ENCODE measurements at regions not wholly inside any gene's neighbourhood (a gene's known extent, or its start where the extent isn't known, plus 50 kb on each side); places are given as distances from the start of the nearest gene placed in this dataset.

DNA sequence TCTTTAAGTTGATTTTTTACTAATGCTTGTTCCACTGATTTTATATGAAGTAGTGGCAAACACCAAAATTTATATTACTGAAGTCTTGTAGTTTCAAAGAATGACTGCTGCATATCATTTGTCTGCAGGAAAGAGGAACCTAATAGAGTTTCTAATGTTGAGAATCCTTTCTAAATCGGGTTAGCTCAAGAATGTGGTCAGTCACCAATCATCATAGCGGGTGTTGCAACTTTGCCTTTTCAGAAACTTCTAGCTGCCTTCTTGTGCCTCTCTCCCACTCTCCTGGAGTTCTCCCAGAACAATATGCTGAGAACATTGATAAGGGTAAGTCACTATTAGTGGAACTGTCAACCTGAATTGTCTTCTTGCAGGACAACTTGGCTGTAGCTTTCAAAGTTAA, 524.8 kb upstream of the SORCS1 start:
- H3K27ac ChIP-seq (ENCODE audit: low read length): no peak overlapping the region
- no peaks in the 10 kb centered on the region; the same call in 1 of the 2 replicates for H3K9me3 ChIP-seq (ENCODE audit: control insufficient read depth, insufficient read depth, low read depth, low read length)
- ChIA-PET POLR2A (no interaction called here), CTCF (no interaction called here)
- DNase-seq (ENCODE audit: low read depth, low spot score) (no peak), ATAC-seq (no peak)
- no peaks in the 10 kb centered on the region for H3K36me3 ChIP-seq (ENCODE audit: control insufficient read depth, insufficient read depth, low read length)
- intact Hi-C loops (cut with micrococcal nuclease; ENCODE audit: unreplicated experiment): no loop called here
- TF ChIP-seq TCF7L2 (IDR thresholded peaks at IDR 0.05; ENCODE audit: low read depth, low read length) (no peak), SIN3A (IDR thresholded peaks at IDR 0.05; ENCODE audit: borderline replicate concordance, insufficient read depth, low read depth, low read length) (no peak), POLR2AphosphoS5 (IDR thresholded peaks at IDR 0.05; ENCODE audit: low read depth, low read length) (no peak)
- TF ChIP-seq, protein P1, sequence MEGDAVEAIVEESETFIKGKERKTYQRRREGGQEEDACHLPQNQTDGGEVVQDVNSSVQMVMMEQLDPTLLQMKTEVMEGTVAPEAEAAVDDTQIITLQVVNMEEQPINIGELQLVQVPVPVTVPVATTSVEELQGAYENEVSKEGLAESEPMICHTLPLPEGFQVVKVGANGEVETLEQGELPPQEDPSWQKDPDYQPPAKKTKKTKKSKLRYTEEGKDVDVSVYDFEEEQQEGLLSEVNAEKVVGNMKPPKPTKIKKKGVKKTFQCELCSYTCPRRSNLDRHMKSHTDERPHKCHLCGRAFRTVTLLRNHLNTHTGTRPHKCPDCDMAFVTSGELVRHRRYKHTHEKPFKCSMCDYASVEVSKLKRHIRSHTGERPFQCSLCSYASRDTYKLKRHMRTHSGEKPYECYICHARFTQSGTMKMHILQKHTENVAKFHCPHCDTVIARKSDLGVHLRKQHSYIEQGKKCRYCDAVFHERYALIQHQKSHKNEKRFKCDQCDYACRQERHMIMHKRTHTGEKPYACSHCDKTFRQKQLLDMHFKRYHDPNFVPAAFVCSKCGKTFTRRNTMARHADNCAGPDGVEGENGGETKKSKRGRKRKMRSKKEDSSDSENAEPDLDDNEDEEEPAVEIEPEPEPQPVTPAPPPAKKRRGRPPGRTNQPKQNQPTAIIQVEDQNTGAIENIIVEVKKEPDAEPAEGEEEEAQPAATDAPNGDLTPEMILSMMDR (IDR thresholded peaks at IDR 0.05): no peak
- TF ChIP-seq, protein P2, sequence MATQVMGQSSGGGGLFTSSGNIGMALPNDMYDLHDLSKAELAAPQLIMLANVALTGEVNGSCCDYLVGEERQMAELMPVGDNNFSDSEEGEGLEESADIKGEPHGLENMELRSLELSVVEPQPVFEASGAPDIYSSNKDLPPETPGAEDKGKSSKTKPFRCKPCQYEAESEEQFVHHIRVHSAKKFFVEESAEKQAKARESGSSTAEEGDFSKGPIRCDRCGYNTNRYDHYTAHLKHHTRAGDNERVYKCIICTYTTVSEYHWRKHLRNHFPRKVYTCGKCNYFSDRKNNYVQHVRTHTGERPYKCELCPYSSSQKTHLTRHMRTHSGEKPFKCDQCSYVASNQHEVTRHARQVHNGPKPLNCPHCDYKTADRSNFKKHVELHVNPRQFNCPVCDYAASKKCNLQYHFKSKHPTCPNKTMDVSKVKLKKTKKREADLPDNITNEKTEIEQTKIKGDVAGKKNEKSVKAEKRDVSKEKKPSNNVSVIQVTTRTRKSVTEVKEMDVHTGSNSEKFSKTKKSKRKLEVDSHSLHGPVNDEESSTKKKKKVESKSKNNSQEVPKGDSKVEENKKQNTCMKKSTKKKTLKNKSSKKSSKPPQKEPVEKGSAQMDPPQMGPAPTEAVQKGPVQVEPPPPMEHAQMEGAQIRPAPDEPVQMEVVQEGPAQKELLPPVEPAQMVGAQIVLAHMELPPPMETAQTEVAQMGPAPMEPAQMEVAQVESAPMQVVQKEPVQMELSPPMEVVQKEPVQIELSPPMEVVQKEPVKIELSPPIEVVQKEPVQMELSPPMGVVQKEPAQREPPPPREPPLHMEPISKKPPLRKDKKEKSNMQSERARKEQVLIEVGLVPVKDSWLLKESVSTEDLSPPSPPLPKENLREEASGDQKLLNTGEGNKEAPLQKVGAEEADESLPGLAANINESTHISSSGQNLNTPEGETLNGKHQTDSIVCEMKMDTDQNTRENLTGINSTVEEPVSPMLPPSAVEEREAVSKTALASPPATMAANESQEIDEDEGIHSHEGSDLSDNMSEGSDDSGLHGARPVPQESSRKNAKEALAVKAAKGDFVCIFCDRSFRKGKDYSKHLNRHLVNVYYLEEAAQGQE (IDR thresholded peaks at IDR 0.05; ENCODE audit: insufficient read depth in 1 of 2, low read depth in 2 of 2, low read length in 1 of 2): no peak
- in situ Hi-C loops (cut with HindIII; ENCODE audit: low pct_unique_long_range_greater_than_20kb, low sequenced_read_pairs): no loop called here
- no TSS peak for BruUV-seq (replicated peaks)
- no peaks in the 10 kb centered on the region for H3K4me1 ChIP-seq (ENCODE audit: control insufficient read depth, insufficient read depth, low read length)
- no peaks in the 10 kb centered on the region for H3K27me3 ChIP-seq (ENCODE audit: control insufficient read depth, insufficient read depth, low read length)
- H3K4me3 ChIP-seq (ENCODE audit: low read depth in 2 of 2, low read length in 2 of 2): no peak overlapping the region

DNA sequence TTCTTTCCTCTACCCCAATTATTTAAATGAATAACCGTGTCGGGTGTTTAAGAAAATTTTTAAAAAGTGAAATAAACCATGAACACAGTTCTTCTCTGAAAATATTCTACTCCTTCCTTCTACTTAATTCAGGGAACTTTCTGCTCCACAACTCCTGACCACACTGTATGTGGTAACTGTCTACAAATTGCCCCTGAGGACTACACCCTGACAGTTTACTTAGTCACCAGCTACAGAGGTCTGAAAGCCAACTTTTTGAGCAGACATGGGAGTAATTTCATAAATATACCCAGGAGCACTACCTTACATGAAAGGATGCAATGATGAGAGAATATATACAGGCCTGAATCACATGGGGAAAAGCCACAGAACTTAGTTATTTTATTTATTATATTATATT, 523.2 kb upstream of the SORCS1 start:
- H3K36me3 ChIP-seq (ENCODE audit: control insufficient read depth, insufficient read depth, low read length): no peaks in the 10 kb centered on the region
- CTCF ChIA-PET: no interaction called here
- in situ Hi-C loops (cut with HindIII; ENCODE audit: low pct_unique_long_range_greater_than_20kb, low sequenced_read_pairs) (no loop called here), intact Hi-C loops (cut with micrococcal nuclease; ENCODE audit: unreplicated experiment) (no loop called here)
- no peaks in the 10 kb centered on the region; the same call in 1 of the 2 replicates for H3K9me3 ChIP-seq (ENCODE audit: control insufficient read depth, insufficient read depth, low read depth, low read length)
- no peak for TF ChIP-seq TCF7L2 (IDR thresholded peaks at IDR 0.05; ENCODE audit: low read depth, low read length)
- no peak for TF ChIP-seq SIN3A (IDR thresholded peaks at IDR 0.05; ENCODE audit: borderline replicate concordance, insufficient read depth, low read depth, low read length)
- TF ChIP-seq POLR2AphosphoS5 (IDR thresholded peaks at IDR 0.05; ENCODE audit: low read depth, low read length): no peak
- TF ChIP-seq, protein P1 (IDR thresholded peaks at IDR 0.05): no peak
- TF ChIP-seq, protein P2 (IDR thresholded peaks at IDR 0.05; ENCODE audit: insufficient read depth in 1 of 2, low read depth in 2 of 2, low read length in 1 of 2): no peak
- H3K4me3 ChIP-seq (ENCODE audit: low read depth in 2 of 2, low read length in 2 of 2): no peak overlapping the region
- POLR2A ChIA-PET: no interaction called here
- ATAC-seq: no peak
- DNase-seq (ENCODE audit: low read depth, low spot score): no peak
- no peak overlapping the region for H3K27ac ChIP-seq (ENCODE audit: low read length)
- H3K4me1 ChIP-seq (ENCODE audit: control insufficient read depth, insufficient read depth, low read length): no peaks in the 10 kb centered on the region
- no peaks in the 10 kb centered on the region for H3K27me3 ChIP-seq (ENCODE audit: control insufficient read depth, insufficient read depth, low read length)
- BruUV-seq (replicated peaks): no TSS peak

All from Panc1 (cell line).